GM21737 (cell line): ENCODE measurements at regions not wholly inside any gene's neighbourhood (a gene's known extent, or its start where the extent isn't known, plus 50 kb on each side); places are given as distances from the start of the nearest gene placed in this dataset.
"Not testable (repeated sequence)": the region's sequence is repeated elsewhere in the genome, so short reads cannot be mapped to it uniquely, and the experiment has no call there.

Experiments
- ATAC-seq: cut with Tn5 transposase; IDR thresholded peaks from one replicate; pipeline ENCODE4 v1.9.1; 2021; ENCODE audit warnings: mild to moderate bottlenecking, moderate library complexity; ENCODE audit not compliant: unreplicated experiment

GRCh38 chrX:74180716-74181115 lies 123.3 kb upstream of the ZCCHC13 start:
- ATAC-seq: no peak

GRCh38 chrX:74179990-74180389 lies 124.0 kb upstream of the ZCCHC13 start:
- ATAC-seq: no peak

GRCh38 chrX:74179499-74179898 lies 124.5 kb upstream of the ZCCHC13 start:
- ATAC-seq: no peak

GRCh38 chrX:74179071-74179470 lies 124.9 kb upstream of the ZCCHC13 start:
- ATAC-seq: no peak

- ATAC-seq: no peak
Measured at GRCh38 chrX:74178536-74178935, 125.4 kb upstream of the ZCCHC13 start.

GRCh38 chrX:74171465-74171864 lies 132.5 kb upstream of the ZCCHC13 start:
- ATAC-seq: no peak

GRCh38 chrX:74162199-74162598 lies 141.8 kb upstream of the ZCCHC13 start:
- ATAC-seq: no peak

GRCh38 chrX:74160816-74161215 lies 143.2 kb upstream of the ZCCHC13 start:
- ATAC-seq: no peak

- ATAC-seq: no peak
Measured at GRCh38 chrX:74160358-74160757, 143.6 kb upstream of the ZCCHC13 start.

- no peak for ATAC-seq
Measured at GRCh38 chrX:74147439-74147838, 156.5 kb upstream of the ZCCHC13 start.

GRCh38 chrX:74138943-74139342 lies 165.0 kb upstream of the ZCCHC13 start:
- ATAC-seq: no peak

GRCh38 chrX:74133156-74133796 lies 170.7 kb upstream of the ZCCHC13 start:
- no peak for ATAC-seq

GRCh38 chrX:74132280-74132679 lies 171.7 kb upstream of the ZCCHC13 start:
- ATAC-seq: no peak

- ATAC-seq: no peak
Measured at GRCh38 chrX:74119016-74119910, 184.7 kb upstream of the ZCCHC13 start.

GRCh38 chrX:74117962-74118902 lies 185.7 kb upstream of the ZCCHC13 start:
- ATAC-seq: no peak

- no peak for ATAC-seq
Measured at GRCh38 chrX:74111245-74111644, 192.7 kb upstream of the ZCCHC13 start.

- ATAC-seq: no peak
Measured at GRCh38 chrX:74107666-74108065, 196.3 kb upstream of the ZCCHC13 start.

GRCh38 chrX:74104356-74105015 lies 199.5 kb upstream of the ZCCHC13 start:
- no peak for ATAC-seq

- not testable (repeated sequence) for ATAC-seq
Measured at GRCh38 chrX:74098407-74098806, 205.6 kb upstream of the ZCCHC13 start.

- ATAC-seq: no peak
Measured at GRCh38 chrX:74090049-74090448, 213.9 kb upstream of the ZCCHC13 start.
